Testis (tissue), 2 donors: ENCODE measurements at regions not wholly inside any gene's neighbourhood (a gene's known extent, or its start where the extent isn't known, plus 50 kb on each side); places are given as distances from the start of the nearest gene placed in this dataset.

ENCODE experiments used
- DNase-seq: peaks from one replicate; pipeline ENCODE4 v3.0.0-alpha.2; 2019
- H3K27ac ChIP-seq, 2 donors: fragments of 200-600 bp; sonication (generic); one replicate each; pipeline ENCODE4 v1.5.1; 2019
- H3K27me3 ChIP-seq: fragments of 200-600 bp; sonication (generic); one replicate; pipeline ENCODE4 v1.5.1; 2019
- H3K36me3 ChIP-seq: fragments of 200-600 bp; sonication (generic); one replicate; pipeline ENCODE4 v1.5.1; 2017; ENCODE audit warnings: low read depth; ENCODE audit errors: missing control alignments
- H3K4me1 ChIP-seq: fragments of 200-600 bp; sonication (generic); one replicate; pipeline ENCODE4 v1.5.1; 2019
- H3K4me3 ChIP-seq, 2 donors: fragments of 200-600 bp; sonication (generic); one replicate each; pipeline ENCODE4 v1.5.1; 2017 to 2019
- H3K9me3 ChIP-seq: fragments of 200-600 bp; sonication (generic); one replicate; pipeline ENCODE4 v1.5.1; 2017
- POLR2A ChIP-seq: fragments of 450-650 bp; IDR thresholded peaks from one replicate; pipeline ENCODE4 v1.6.1; 2017; ENCODE audit warnings: antibody characterized with exemption, mild to moderate bottlenecking, moderate library complexity
- WGBS, 2 donors: methylation state at CpG; one replicate each; pipeline ENCODE4 v1.1.5; 2018; 5-methylcytosine and 5-hydroxymethylcytosine counted together
- intact Hi-C: fragments of 100-400 bp; cut with DNase I; formaldehyde crosslinking; loops from one replicate; pipeline ENCODE4 v1.15.1; 2023; ENCODE audit warnings: low total_unique reads
- TF ChIP-seq, protein P1 (sequence below), 3 experiments: fragments of 450-650 bp in 2 of 3; fragments of 200-600 bp in 1 of 3; sonication (generic) in 1 of 3; IDR thresholded peaks; one replicate each; pipeline ENCODE4 v1.5.1; 2016 to 2019; ENCODE audit warnings: antibody characterized with exemption in 3 of 3, mild to moderate bottlenecking in 2 of 3, moderate library complexity in 1 of 3

DNA sequence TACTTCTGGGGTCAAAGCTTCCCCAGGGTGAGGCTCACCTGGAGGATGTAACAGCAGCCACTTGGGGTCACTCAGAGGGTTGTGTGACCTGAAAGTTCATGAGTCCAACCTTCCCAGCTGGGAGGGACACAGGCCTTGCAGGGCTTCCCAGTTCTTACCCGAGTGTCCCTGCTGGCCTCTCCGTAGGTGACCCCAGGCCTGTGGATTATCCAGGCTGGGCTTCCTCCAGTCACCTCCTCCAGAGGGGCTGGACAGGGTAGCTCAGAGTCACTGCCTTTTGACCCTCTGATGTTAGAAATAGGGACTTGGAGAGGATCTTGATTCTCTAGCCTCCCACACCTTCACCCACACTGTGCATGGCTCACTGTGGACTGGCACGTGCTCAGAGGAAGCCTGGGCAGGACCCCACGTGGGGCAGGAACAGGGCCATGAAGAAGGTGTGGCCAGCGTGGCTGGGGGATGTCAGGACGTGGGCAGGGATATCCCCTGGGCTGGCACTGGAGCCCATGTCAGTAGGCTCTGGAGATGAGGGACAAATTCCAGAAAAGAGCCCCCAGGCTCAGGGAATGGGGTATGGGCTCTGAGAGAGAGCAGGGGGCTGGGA lies 131.8 kb downstream of the ACTL8 start:
- no peaks in the 10 kb centered on the region for H3K4me1 ChIP-seq
- intact Hi-C loops: no loop called here
- TF ChIP-seq, protein P1, sequence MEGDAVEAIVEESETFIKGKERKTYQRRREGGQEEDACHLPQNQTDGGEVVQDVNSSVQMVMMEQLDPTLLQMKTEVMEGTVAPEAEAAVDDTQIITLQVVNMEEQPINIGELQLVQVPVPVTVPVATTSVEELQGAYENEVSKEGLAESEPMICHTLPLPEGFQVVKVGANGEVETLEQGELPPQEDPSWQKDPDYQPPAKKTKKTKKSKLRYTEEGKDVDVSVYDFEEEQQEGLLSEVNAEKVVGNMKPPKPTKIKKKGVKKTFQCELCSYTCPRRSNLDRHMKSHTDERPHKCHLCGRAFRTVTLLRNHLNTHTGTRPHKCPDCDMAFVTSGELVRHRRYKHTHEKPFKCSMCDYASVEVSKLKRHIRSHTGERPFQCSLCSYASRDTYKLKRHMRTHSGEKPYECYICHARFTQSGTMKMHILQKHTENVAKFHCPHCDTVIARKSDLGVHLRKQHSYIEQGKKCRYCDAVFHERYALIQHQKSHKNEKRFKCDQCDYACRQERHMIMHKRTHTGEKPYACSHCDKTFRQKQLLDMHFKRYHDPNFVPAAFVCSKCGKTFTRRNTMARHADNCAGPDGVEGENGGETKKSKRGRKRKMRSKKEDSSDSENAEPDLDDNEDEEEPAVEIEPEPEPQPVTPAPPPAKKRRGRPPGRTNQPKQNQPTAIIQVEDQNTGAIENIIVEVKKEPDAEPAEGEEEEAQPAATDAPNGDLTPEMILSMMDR (IDR thresholded peaks at IDR 0.05): no peak
- no peak for TF ChIP-seq POLR2A
- H3K36me3 ChIP-seq: no peaks in the 10 kb centered on the region
- WGBS, 2 donors: 69 to 70% methylated on average over 5 to 6 of the region's 6 CpGs
- H3K27me3 ChIP-seq: no peaks in the 10 kb centered on the region
- no peak overlapping the region for H3K4me3 ChIP-seq
- H3K27ac ChIP-seq: no peak overlapping the region
- no peaks in the 10 kb centered on the region for H3K9me3 ChIP-seq
- DNase-seq: no peak

DNA sequence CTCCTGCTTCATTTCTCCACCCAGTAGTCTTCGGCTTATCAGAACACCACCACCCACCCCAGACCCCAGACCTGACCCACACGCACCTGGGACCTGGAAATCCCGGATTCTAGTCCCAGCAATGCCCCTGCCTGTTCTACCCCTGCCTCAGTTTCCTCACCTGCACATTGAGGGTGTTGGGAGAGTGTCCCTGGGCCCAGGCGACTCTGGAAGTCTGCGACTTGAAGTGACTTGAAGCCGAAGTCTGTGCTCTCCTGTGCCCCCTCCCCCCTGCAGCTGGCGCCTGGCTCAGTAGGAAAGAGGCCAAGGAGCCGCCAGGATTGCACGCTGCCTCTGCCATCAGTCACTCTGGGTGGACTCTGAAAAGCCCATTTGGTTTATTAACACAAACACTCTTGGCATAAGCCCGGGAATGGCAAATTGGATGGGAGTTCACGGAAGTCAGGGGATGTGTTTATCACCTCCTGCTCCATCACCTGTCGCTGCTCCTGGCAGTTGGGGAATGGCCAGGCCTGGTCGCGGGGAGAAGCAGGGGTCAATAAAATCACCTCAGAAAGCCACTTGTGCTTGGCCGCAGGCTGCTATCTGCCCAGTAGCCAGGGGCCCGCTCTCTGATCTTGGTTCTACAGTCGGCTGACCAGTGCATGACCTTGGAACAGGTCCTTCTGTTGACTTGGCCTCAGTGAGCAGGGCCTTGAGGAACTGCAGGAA lies 132.7 kb downstream of the ACTL8 start:
- no peaks in the 10 kb centered on the region for H3K27me3 ChIP-seq
- H3K9me3 ChIP-seq: no peaks in the 10 kb centered on the region
- intact Hi-C loops: no loop called here
- no peaks in the 10 kb centered on the region for H3K4me1 ChIP-seq
- no peak overlapping the region for H3K27ac ChIP-seq
- no peak for TF ChIP-seq POLR2A
- TF ChIP-seq, protein P1 (IDR thresholded peaks at IDR 0.05): no peak
- H3K36me3 ChIP-seq: no peaks in the 10 kb centered on the region
- DNase-seq: no peak
- 50 to 56% methylated on average over 15 to 17 of the region's 17 CpGs for WGBS, 2 donors
- H3K4me3 ChIP-seq: no peak overlapping the region

DNA sequence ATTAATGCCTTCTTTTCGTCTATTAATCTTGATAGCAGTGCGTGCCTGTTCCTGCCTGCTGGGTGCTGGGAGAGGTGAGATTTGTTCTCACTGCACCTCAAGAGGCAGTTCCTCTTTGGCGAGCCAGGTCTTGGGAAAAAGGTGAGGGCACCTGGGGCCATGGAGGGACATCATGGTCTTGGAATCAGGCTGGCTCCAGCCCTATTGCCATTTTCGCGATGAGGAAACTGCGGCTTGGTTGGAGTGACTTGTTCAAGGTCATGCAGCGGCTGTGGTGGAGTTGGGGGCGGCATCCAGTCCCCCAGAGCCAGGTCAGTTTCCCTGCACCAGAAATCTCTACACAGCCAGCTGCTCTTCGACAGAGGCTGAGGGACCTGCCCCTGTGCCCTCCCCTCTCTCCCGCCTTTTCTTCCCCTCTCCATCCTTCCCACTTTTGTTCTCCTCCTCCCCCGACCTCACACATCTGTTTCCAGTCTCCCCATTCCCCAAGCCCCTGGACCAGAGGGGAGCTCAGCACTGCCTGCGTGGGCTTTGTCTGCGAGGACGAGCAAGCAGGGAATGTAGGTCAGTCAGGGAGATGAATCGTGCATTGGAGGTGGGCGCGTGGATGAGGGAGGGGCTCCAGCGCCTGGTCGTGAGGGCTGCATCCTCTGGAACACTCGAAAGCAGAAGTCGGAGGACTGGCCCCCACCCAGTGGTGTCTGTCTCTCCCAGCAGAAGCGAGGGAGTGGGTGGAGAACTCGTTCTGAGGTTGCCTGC lies 135.1 kb downstream of the ACTL8 start:
- WGBS, 2 donors: 31 to 42% methylated on average over 23 of the region's 23 CpGs
- H3K36me3 ChIP-seq: no peaks in the 10 kb centered on the region
- DNase-seq: no peak
- H3K27me3 ChIP-seq: no peaks in the 10 kb centered on the region
- no peak overlapping the region for H3K27ac ChIP-seq
- no peaks in the 10 kb centered on the region for H3K4me1 ChIP-seq
- TF ChIP-seq POLR2A: no peak
- TF ChIP-seq, protein P1 (IDR thresholded peaks at IDR 0.05): no peak
- no peak overlapping the region for H3K4me3 ChIP-seq
- intact Hi-C loops: no loop called here
- no peaks in the 10 kb centered on the region for H3K9me3 ChIP-seq

DNA sequence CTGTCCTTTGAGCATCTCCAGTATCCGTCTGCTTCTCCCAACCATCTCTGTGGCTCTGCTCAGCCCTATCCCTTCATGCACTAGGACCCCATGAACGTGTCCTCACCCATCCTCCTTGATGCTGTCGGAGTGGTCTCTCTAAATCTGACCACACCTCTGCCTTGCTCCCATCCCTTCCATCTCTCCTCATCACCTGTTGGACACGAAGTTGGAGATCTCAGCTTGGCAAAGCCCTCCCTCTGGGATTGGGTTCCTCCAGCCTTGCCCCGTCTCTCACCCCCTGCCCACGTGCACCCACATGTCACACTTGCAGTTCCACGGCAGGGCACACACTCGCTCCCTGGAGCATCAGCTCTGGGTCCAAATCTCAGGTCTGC lies 135.7 kb downstream of the ACTL8 start:
- no peak for TF ChIP-seq POLR2A
- TF ChIP-seq, protein P1 (IDR thresholded peaks at IDR 0.05): no peak
- H3K9me3 ChIP-seq: no peaks in the 10 kb centered on the region
- no peak overlapping the region for H3K27ac ChIP-seq
- H3K36me3 ChIP-seq: no peaks in the 10 kb centered on the region
- no peak for DNase-seq
- H3K27me3 ChIP-seq: no peaks in the 10 kb centered on the region
- no peaks in the 10 kb centered on the region for H3K4me1 ChIP-seq
- 74 to 78% methylated on average over 8 of the region's 8 CpGs for WGBS, 2 donors
- no peak overlapping the region for H3K4me3 ChIP-seq
- intact Hi-C loops: no loop called here
